MM.1S (cell line): ENCODE measurements at regions not wholly inside any gene's neighbourhood (a gene's known extent, or its start where the extent isn't known, plus 50 kb on each side); places are given as distances from the start of the nearest gene placed in this dataset.

Source experiments
- EZH2 ChIP-seq: fragments of 300-600 bp; sonication (generic); optimal IDR thresholded peaks from 2 replicates; pipeline ENCODE3; 2017; ENCODE audit warnings: low read depth, mild to moderate bottlenecking, antibody characterized with exemption, low read length, mixed read lengths
- EZH2phosphoT487 ChIP-seq: fragments of 300-600 bp; sonication (generic); IDR thresholded peaks from 2 replicates; pipeline ENCODE4 v1.6.1; 2018; ENCODE audit warnings: antibody characterized with exemption, low read length
- TF ChIP-seq, protein P1 (sequence below): fragments of 300-600 bp; sonication (generic); IDR thresholded peaks from 2 replicates; pipeline ENCODE4 v1.5.1; 2016; ENCODE audit warnings: antibody characterized with exemption, low read length, mixed read lengths

DNA sequence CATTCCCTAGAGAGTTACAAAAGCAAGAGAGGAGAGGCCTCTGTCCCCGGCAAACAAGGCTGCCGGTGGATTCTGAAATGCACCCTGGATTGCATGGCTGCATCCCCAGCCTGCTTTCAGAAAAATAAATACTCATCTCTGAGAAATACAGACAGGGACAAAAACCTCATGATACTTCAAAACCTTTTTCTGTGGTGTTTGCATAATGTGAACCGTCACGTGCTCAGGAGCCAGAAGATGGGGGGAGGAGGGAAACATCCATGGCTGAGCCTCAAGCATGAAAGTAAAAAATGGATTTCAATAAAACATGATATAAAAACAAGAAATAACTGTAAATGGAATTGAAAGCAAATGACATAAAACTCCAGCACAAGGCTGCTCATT is 198.5 kb upstream of the NCAM1 start:
- TF ChIP-seq, protein P1, sequence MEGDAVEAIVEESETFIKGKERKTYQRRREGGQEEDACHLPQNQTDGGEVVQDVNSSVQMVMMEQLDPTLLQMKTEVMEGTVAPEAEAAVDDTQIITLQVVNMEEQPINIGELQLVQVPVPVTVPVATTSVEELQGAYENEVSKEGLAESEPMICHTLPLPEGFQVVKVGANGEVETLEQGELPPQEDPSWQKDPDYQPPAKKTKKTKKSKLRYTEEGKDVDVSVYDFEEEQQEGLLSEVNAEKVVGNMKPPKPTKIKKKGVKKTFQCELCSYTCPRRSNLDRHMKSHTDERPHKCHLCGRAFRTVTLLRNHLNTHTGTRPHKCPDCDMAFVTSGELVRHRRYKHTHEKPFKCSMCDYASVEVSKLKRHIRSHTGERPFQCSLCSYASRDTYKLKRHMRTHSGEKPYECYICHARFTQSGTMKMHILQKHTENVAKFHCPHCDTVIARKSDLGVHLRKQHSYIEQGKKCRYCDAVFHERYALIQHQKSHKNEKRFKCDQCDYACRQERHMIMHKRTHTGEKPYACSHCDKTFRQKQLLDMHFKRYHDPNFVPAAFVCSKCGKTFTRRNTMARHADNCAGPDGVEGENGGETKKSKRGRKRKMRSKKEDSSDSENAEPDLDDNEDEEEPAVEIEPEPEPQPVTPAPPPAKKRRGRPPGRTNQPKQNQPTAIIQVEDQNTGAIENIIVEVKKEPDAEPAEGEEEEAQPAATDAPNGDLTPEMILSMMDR: no peak
- TF ChIP-seq EZH2: no peak
- TF ChIP-seq EZH2phosphoT487: no peak
